Stimulated activated CD8-positive, alpha-beta memory T cell treated with anti-CD3 and anti-CD28 coated beads, Interleukin-15, amount 100 ng/mL, for 4 hours (primary cell): ENCODE measurements at regions not wholly inside any gene's neighbourhood (a gene's known extent, or its start where the extent isn't known, plus 50 kb on each side); places are given as distances from the start of the nearest gene placed in this dataset.

ENCODE experiments used
- DNase-seq, 2 donors: peaks; one replicate each; pipeline ENCODE4 v3.0.0-alpha.2; 2020; ENCODE audit warnings: low read depth in 2 of 2

- DNase-seq: no peak
These were observed 122.3 kb downstream of the RPS12 start for GRCh38 chr6:132936646-132937045.

- DNase-seq: no peak
These were observed 123.1 kb downstream of the RPS12 start for GRCh38 chr6:132937466-132937906.

GRCh38 chr6:132948889-132949288 is 134.5 kb downstream of the RPS12 start:
- DNase-seq: no peak

GRCh38 chr6:132950566-132950965 is 136.2 kb downstream of the RPS12 start:
- DNase-seq: no peak

GRCh38 chr6:132952031-132952867 is 137.9 kb downstream of the RPS12 start:
- DNase-seq: no peak

GRCh38 chr6:132952986-132953385 is 138.6 kb downstream of the RPS12 start:
- DNase-seq: no peak

- DNase-seq: no peak
These were observed 139.9 kb downstream of the RPS12 start for GRCh38 chr6:132954222-132954621.

- no peak for DNase-seq
These were observed 140.6 kb downstream of the RPS12 start for GRCh38 chr6:132954936-132955335.

GRCh38 chr6:132959639-132960326 is 145.4 kb downstream of the RPS12 start:
- DNase-seq: no peak

- no peak for DNase-seq
These were observed 146.4 kb downstream of the RPS12 start for GRCh38 chr6:132960720-132961119.

- no peak for DNase-seq
These were observed 146.8 kb downstream of the RPS12 start for GRCh38 chr6:132961122-132961521.

- DNase-seq: no peak
These were observed 147.2 kb downstream of the RPS12 start for GRCh38 chr6:132961610-132962009.

GRCh38 chr6:132962936-132963868 is 148.8 kb downstream of the RPS12 start:
- peak in 1 of 2 donors; percentile 14 for DNase-seq

- no peak for DNase-seq
These were observed 149.9 kb downstream of the RPS12 start for GRCh38 chr6:132964101-132964867.

- no peak for DNase-seq
These were observed 150.6 kb downstream of the RPS12 start for GRCh38 chr6:132964868-132965382.

GRCh38 chr6:132967871-132968270 is 153.5 kb downstream of the RPS12 start:
- no peak for DNase-seq

- DNase-seq: no peak
These were observed 154.1 kb downstream of the RPS12 start for GRCh38 chr6:132968419-132968950.

GRCh38 chr6:132969196-132969595 is 154.8 kb downstream of the RPS12 start:
- DNase-seq: no peak

- DNase-seq: no peak
These were observed 157.3 kb downstream of the RPS12 start for GRCh38 chr6:132971676-132972075.

- no peak for DNase-seq
These were observed 157.9 kb downstream of the RPS12 start for GRCh38 chr6:132972254-132972653.

- no peak for DNase-seq
These were observed 158.6 kb downstream of the RPS12 start for GRCh38 chr6:132972971-132973370.
